HG03442 (cell line): ENCODE measurements at regions not wholly inside any gene's neighbourhood (a gene's known extent, or its start where the extent isn't known, plus 50 kb on each side); places are given as distances from the start of the nearest gene placed in this dataset.
"Not testable (repeated sequence)": the region's sequence is repeated elsewhere in the genome, so short reads cannot be mapped to it uniquely, and the experiment has no call there.

ENCODE experiments used
- ATAC-seq: cut with Tn5 transposase; IDR thresholded peaks from one replicate; pipeline ENCODE4 v1.9.1; 2021; ENCODE audit warnings: mild to moderate bottlenecking, moderate library complexity; ENCODE audit not compliant: unreplicated experiment

DNA sequence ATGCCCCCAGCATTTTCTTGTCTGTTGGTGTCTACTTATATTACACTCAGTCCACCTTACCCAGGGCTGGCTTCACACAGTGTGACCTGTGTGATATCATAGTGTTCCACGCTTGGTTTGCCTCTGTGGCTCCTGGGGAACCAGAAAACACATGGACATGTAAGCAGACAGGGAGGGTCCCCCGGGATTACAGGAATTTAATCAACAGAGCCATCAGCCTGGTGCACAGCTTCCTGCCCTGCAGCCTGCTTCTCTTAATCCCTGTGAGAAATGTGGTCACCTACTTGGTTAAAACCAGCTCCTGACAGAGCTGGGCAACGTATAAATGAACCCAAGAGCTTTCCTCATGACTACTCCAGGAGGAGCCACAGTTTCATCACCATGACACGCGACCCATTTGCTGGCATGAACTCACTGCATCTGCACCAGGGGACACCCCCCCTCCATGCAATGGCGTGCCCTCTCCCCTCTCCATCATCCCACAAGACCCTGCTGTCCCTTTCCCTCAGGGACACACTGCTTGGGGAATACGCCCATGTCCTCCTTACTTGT, 152.1 kb downstream of the UQCRFS1 start:
- ATAC-seq, result no peak

GRCh38 chr19:29056535-29056934, 156.4 kb downstream of the UQCRFS1 start:
- ATAC-seq, result no peak

- no peak for ATAC-seq
Measured at GRCh38 chr19:29054886-29055675, 157.9 kb downstream of the UQCRFS1 start.

DNA sequence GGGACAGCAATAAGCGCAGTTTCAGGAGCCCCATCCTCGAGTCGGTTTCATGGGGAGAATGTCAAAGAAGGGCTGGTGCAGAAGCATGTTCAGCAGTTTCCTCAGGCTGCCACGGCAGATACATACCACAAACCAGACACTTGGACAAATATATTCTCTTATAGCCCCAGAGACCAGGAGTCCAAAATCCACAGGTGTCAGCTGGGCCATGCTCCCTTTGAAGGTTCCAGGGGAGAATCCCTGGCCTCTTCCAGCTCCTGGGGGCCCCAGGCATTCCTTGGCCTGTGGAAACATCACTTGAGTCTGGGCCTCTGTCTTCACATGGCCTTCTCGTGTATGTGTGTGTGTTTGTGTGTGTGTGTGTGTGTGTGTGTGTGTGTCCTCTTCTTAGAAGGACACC, 164.1 kb downstream of the UQCRFS1 start:
- ATAC-seq, result no peak

GRCh38 chr19:29045679-29046254, 167.2 kb downstream of the UQCRFS1 start:
- no peak for ATAC-seq

DNA sequence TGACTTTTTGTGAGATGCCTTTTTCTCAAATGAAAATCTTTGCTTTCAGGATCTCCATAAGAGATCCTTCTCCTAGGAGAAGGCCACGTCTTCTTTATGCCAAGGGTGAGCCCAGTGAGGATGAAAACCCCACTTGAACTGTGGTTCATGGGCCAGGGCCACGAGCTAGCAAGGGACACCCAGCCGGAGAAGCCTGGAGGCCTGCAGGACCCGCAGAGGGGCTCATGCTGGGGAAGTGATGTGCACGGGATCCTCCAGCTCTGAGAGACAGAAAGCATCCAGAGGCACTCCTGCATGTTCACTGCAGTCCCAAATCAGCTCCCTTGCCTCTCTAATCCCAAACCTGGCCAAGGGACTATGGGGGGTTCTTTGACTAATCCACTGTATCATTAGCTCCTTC, 168.9 kb downstream of the UQCRFS1 start:
- no peak for ATAC-seq

DNA sequence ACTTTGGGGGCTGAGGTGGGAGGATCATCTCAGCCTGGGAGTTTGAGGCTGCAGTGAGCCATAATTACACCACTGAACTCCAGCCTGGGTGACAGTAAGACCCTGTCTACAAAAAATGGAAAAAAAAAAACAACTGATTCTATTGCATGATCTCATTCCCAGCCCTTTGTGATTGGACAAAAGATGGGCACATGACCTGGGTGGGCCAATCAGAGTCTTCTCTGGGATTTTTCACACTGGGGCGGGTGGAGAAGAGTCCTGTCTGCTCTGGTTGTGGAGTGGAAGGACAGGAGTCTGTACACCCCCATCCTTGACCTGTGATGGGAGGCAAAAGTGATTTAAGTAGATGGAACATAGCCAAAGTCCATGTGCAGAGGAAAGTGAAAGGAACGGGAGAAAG, 170.5 kb downstream of the UQCRFS1 start:
- no peak for ATAC-seq

DNA sequence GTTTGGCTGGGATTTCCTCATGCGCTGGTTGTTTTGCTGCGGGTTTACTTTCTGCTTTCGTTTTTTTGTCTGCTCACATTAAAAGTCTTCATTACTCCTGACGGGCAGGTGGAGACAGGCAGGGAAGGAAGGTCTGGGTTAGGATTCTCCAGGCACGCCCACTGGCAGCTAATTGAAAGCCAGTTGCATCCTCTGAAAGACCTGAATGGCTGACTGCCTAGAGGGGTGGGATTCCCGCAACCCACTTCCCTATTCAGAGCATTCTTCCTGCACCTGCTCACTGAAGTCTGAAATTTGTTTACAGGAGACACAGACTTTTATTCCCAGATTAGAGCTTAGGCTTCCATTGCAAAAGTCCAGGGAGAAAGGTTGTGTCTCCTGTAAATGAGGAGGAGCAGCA, 172.0 kb downstream of the UQCRFS1 start:
- ATAC-seq, result no peak

DNA sequence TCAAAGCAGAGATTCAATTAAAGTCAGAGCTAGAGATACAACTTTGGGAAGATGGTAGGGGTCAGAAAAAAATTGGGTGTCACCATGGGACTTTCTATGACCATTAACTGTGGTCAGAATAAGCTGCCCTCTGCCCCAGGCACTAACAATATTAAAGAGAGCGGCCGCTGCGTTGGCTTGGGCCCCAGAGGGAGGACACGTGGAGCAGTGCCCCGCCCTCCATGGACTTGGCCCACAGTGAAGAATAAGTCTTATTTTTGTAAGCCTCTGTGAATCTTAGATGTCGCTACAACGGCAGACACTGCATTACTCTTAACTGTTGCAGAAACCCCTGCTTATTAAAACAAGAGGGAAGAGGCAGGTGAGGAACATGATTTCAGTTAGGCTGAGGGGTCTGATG, 172.7 kb downstream of the UQCRFS1 start:
- ATAC-seq, result no peak

- not testable (repeated sequence) for ATAC-seq
Measured at GRCh38 chr19:29039036-29039435, 173.9 kb downstream of the UQCRFS1 start.

- ATAC-seq, result no peak
Measured at GRCh38 chr19:29031216-29031615, 181.7 kb downstream of the UQCRFS1 start.

GRCh38 chr19:29029268-29029958, 183.5 kb downstream of the UQCRFS1 start:
- ATAC-seq, result no peak

- no peak for ATAC-seq
Measured at GRCh38 chr19:29022599-29022998, 190.4 kb downstream of the UQCRFS1 start.

- ATAC-seq, result no peak
Measured at GRCh38 chr19:29022165-29022564, 190.8 kb downstream of the UQCRFS1 start.

GRCh38 chr19:29021232-29021916, 191.6 kb downstream of the UQCRFS1 start:
- ATAC-seq, result no peak

- ATAC-seq, result no peak
Measured at GRCh38 chr19:29019403-29019802, 193.5 kb downstream of the UQCRFS1 start.

DNA sequence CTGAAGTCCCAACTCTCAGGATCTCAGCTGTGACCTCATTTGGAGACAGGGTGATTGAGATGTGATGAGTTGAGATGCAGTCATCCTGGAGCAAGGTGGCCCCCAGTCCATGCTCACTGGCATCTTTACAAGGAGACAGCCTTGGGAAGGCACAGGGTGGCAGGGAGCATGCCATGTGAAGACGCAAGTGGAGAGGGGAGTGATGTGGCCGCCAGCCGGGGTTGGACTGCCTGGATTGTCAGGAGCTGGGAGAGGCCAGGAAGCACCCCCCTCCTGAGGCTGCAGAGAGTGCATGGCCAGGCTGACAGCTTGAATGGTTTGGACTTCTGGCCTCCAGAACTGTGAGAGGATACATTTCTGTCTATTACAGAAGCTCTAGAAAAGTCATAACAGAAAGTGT, 194.4 kb downstream of the UQCRFS1 start:
- ATAC-seq, result no peak

- ATAC-seq, result no peak
Measured at GRCh38 chr19:29017788-29018187, 195.2 kb downstream of the UQCRFS1 start.

DNA sequence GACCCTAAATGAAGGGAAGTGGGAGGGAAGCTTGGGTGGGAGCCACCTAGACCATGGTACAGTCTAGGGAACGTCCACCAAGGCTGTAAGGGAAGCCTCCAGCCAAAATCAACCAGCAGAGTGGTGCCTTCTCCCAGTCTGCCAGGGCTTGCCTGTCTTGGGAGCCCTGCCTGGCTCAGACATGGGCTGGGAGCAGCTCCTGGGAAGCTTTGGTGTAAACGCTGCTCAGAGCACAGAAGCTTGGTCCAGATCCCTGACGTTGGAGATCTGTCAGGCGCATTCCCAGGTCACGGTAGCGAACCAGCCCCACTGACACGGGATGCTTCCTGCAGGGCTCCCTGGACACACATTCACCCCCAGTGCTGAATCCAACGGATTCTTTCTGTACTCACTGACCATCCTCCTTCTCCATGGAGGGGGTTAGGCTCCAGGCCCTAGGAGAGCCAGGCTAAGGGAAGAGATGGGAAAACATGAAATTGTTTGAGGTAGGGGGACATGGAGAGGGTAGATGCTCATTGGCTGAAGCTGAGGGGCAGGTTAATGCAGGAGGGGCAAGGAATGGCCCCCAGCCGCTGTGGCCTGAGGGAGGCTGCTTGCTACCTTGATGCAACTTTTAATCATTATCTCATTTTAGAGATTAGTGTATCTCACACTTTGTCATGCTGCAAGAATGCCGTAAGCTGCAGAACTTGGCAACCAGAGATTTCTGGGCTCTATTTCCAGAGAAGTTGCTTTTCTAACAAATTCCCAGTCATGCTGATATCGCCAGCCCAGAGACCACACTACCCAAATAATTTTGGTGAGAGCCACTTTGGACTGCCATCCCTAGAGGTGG, 195.8 kb downstream of the UQCRFS1 start:
- ATAC-seq, result no peak

DNA sequence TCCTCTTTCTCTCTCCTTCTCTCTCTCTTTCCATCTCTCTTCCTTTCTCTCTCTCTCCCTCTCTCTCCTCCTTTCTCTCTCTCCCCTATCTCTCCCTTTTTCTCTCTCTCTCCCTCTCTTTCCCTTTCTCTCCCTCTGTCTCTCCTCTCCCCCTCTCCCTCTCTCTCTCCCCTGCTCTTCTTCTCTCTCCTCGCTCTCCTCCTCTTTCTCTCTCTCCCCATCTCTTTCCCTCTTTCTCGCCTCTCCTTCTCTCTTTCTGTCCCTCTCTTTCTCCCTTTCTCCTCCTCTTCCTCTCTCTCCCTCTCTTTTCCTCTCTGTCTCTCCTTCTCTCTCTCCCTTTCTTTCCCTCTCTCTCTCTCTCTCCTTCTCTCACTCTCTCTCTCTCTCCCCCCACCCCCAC, 196.6 kb downstream of the UQCRFS1 start:
- ATAC-seq, result no peak
